WTC11 (cell line): ENCODE measurements at regions not wholly inside any gene's neighbourhood (a gene's known extent, or its start where the extent isn't known, plus 50 kb on each side); places are given as distances from the start of the nearest gene placed in this dataset.

ENCODE experiments used
- ATAC-seq: fragments of 200-7000 bp; cut with Tn5 transposase; 2 replicates; pipeline ENCODE4 v1.10.0; 2021; ENCODE audit warnings: mild to moderate bottlenecking, moderate library complexity
- CTCF ChIA-PET: fragments of 300-600 bp; sonication (Branson Sonifier 250); formaldehyde crosslinking; loops from one replicate; lab custom pipeline; 2021; ENCODE audit warnings: antibody characterized with exemption; lab: Charles Lee
- POLR2A ChIA-PET: fragments of 350-600 bp; sonication (Branson Sonifier 250); formaldehyde crosslinking; loops from one replicate; lab custom pipeline; 2021; ENCODE audit warnings: antibody characterized with exemption; lab: Charles Lee
- DNase-seq: peaks from one replicate; pipeline ENCODE4 v3.0.0; 2021; ENCODE audit warnings: low spot score
- H3K27ac Mint-ChIP-seq: 2 replicates; pipeline ENCODE4 v1.8.0; 2021; ENCODE audit warnings: mixed read lengths
- H3K27me3 Mint-ChIP-seq: 2 replicates; pipeline ENCODE4 v1.8.0; 2021; ENCODE audit warnings: low read depth, mild to moderate bottlenecking, moderate library complexity, mixed read lengths
- H3K36me3 Mint-ChIP-seq: 2 replicates; pipeline ENCODE4 v1.8.0; 2021; ENCODE audit warnings: mixed read lengths
- H3K4me1 Mint-ChIP-seq: 2 replicates; pipeline ENCODE4 v1.8.0; 2022; ENCODE audit warnings: mixed read lengths
- H3K4me3 Mint-ChIP-seq: 2 replicates; pipeline ENCODE4 v1.8.0; 2021; ENCODE audit warnings: mild to moderate bottlenecking, moderate library complexity, mixed read lengths
- H3K9me3 Mint-ChIP-seq: 2 replicates; pipeline ENCODE4 v1.8.0; 2021; ENCODE audit warnings: mixed read lengths
- AR ChIP-seq: fragments of 250-450 bp; sonication (Bioruptor Pico); IDR thresholded peaks from 2 replicates; pipeline ENCODE4 v1.9.0; 2021; ENCODE audit warnings: mild to moderate bottlenecking
- ATF6 ChIP-seq: sonication (generic); formaldehyde crosslinking; IDR thresholded peaks from 2 replicates; pipeline ENCODE4 v1.8.1; 2023; ENCODE audit warnings: mild to moderate bottlenecking, missing genetic modification reagents
- CTCF ChIP-seq: fragments of 200-600 bp; IDR thresholded peaks from 2 replicates; pipeline ENCODE4 v1.8.0; 2022; ENCODE audit warnings: antibody characterized with exemption
- ESRRA ChIP-seq: sonication (generic); formaldehyde crosslinking; IDR thresholded peaks from 2 replicates; pipeline ENCODE4 v1.8.1; 2022; ENCODE audit warnings: mild to moderate bottlenecking, missing genetic modification reagents, borderline replicate concordance
- FOXJ3 ChIP-seq: sonication (generic); formaldehyde crosslinking; IDR thresholded peaks from 2 replicates; pipeline ENCODE4 v1.9.0; 2021; ENCODE audit warnings: missing genetic modification reagents, mild to moderate bottlenecking, borderline replicate concordance
- FOXK1 ChIP-seq: sonication (generic); formaldehyde crosslinking; IDR thresholded peaks from 2 replicates; pipeline ENCODE4 v1.8.0; 2022; ENCODE audit warnings: mild to moderate bottlenecking, moderate library complexity, missing genetic modification reagents
- HMGXB4 ChIP-seq: sonication (generic); formaldehyde crosslinking; IDR thresholded peaks from 2 replicates; pipeline ENCODE4 v1.8.1; 2023; ENCODE audit warnings: mild to moderate bottlenecking, moderate library complexity, missing genetic modification reagents
- JAZF1 ChIP-seq: fragments of 250-450 bp; sonication (Bioruptor Pico); IDR thresholded peaks from 2 replicates; pipeline ENCODE4 v1.9.0; 2021; ENCODE audit warnings: moderate library complexity, mild to moderate bottlenecking, inconsistent platforms
- MAX ChIP-seq: sonication (generic); formaldehyde crosslinking; IDR thresholded peaks from 2 replicates; pipeline ENCODE4 v1.8.0; 2022; ENCODE audit warnings: mild to moderate bottlenecking, missing genetic modification reagents
- MXD4 ChIP-seq: fragments of 250-450 bp; sonication (Bioruptor Pico); IDR thresholded peaks from 2 replicates; pipeline ENCODE4 v1.8.0; 2021; ENCODE audit warnings: mild to moderate bottlenecking, moderate library complexity, borderline replicate concordance
- RELA ChIP-seq: sonication (generic); formaldehyde crosslinking; IDR thresholded peaks from 2 replicates; pipeline ENCODE4 v1.8.1; 2022; ENCODE audit warnings: missing genetic modification reagents, mild to moderate bottlenecking, borderline replicate concordance
- SMAD3 ChIP-seq: sonication (generic); formaldehyde crosslinking; IDR thresholded peaks from 2 replicates; pipeline ENCODE4 v1.8.0; 2022; ENCODE audit warnings: missing genetic modification reagents, mild to moderate bottlenecking, borderline replicate concordance
- STAT6 ChIP-seq: sonication (generic); formaldehyde crosslinking; conservative IDR thresholded peaks from 2 replicates; pipeline ENCODE4 v1.8.1; 2023; ENCODE audit warnings: mild to moderate bottlenecking, low read depth, missing genetic modification reagents, moderate library complexity
- USF1 ChIP-seq: sonication (generic); formaldehyde crosslinking; IDR thresholded peaks from 2 replicates; pipeline ENCODE4 v1.8.0; 2022; ENCODE audit warnings: mild to moderate bottlenecking, missing genetic modification reagents
- ZNF232 ChIP-seq: sonication (generic); formaldehyde crosslinking; IDR thresholded peaks from 2 replicates; pipeline ENCODE4 v1.8.0; 2022; ENCODE audit warnings: mild to moderate bottlenecking, missing genetic modification reagents
- TF ChIP-seq, protein P1 (sequence below): sonication (generic); formaldehyde crosslinking; IDR thresholded peaks from 2 replicates; pipeline ENCODE4 v1.8.1; 2022; ENCODE audit warnings: mild to moderate bottlenecking, moderate library complexity, missing genetic modification reagents
- TF ChIP-seq, protein P2 (sequence below): sonication (generic); formaldehyde crosslinking; IDR thresholded peaks from 2 replicates; pipeline ENCODE4 v1.8.0; 2023; ENCODE audit warnings: missing genetic modification reagents, mild to moderate bottlenecking, borderline replicate concordance
- TF ChIP-seq, protein P3 (sequence below): fragments of 250-450 bp; sonication (Bioruptor Pico); IDR thresholded peaks from 2 replicates; pipeline ENCODE4 v2.1.2; 2022; ENCODE audit warnings: mild to moderate bottlenecking, moderate library complexity

GRCh38 chr2:217138284-217138683 lies 278.4 kb upstream of the TNP1 start:
- no peaks in the 10 kb centered on the region for H3K4me1 Mint-ChIP-seq
- H3K4me3 Mint-ChIP-seq = no peak overlapping the region
- no peak for ATAC-seq
- no peaks in the 10 kb centered on the region; the same call in 1 of the 2 replicates for H3K27me3 Mint-ChIP-seq
- H3K27ac Mint-ChIP-seq = no peak overlapping the region
- peaks cover 32% of the 10 kb centered on the region for H3K36me3 Mint-ChIP-seq
- no peak for DNase-seq
- H3K9me3 Mint-ChIP-seq = peaks cover 65% of the 10 kb centered on the region
- ChIA-PET CTCF (no interaction called here), POLR2A (no interaction called here)
- TF ChIP-seq MAX (CRISPR knock-in tag) = no peak
- TF ChIP-seq RELA = no peak
- TF ChIP-seq CTCF = no peak
- no peak for TF ChIP-seq FOXJ3
- TF ChIP-seq ESRRA = no peak
- TF ChIP-seq, protein P1, sequence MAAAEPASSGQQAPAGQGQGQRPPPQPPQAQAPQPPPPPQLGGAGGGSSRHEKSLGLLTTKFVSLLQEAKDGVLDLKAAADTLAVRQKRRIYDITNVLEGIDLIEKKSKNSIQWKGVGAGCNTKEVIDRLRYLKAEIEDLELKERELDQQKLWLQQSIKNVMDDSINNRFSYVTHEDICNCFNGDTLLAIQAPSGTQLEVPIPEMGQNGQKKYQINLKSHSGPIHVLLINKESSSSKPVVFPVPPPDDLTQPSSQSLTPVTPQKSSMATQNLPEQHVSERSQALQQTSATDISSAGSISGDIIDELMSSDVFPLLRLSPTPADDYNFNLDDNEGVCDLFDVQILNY (CRISPR knock-in tag) = no peak
- TF ChIP-seq ZNF232 (CRISPR knock-in tag) = no peak
- no peak for TF ChIP-seq STAT6 (CRISPR knock-in tag)
- TF ChIP-seq AR = no peak
- TF ChIP-seq JAZF1 = no peak
- TF ChIP-seq, protein P2, sequence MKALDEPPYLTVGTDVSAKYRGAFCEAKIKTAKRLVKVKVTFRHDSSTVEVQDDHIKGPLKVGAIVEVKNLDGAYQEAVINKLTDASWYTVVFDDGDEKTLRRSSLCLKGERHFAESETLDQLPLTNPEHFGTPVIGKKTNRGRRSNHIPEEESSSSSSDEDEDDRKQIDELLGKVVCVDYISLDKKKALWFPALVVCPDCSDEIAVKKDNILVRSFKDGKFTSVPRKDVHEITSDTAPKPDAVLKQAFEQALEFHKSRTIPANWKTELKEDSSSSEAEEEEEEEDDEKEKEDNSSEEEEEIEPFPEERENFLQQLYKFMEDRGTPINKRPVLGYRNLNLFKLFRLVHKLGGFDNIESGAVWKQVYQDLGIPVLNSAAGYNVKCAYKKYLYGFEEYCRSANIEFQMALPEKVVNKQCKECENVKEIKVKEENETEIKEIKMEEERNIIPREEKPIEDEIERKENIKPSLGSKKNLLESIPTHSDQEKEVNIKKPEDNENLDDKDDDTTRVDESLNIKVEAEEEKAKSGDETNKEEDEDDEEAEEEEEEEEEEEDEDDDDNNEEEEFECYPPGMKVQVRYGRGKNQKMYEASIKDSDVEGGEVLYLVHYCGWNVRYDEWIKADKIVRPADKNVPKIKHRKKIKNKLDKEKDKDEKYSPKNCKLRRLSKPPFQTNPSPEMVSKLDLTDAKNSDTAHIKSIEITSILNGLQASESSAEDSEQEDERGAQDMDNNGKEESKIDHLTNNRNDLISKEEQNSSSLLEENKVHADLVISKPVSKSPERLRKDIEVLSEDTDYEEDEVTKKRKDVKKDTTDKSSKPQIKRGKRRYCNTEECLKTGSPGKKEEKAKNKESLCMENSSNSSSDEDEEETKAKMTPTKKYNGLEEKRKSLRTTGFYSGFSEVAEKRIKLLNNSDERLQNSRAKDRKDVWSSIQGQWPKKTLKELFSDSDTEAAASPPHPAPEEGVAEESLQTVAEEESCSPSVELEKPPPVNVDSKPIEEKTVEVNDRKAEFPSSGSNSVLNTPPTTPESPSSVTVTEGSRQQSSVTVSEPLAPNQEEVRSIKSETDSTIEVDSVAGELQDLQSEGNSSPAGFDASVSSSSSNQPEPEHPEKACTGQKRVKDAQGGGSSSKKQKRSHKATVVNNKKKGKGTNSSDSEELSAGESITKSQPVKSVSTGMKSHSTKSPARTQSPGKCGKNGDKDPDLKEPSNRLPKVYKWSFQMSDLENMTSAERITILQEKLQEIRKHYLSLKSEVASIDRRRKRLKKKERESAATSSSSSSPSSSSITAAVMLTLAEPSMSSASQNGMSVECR = no peak
- no peak for TF ChIP-seq HMGXB4 (CRISPR knock-in tag)
- no peak for TF ChIP-seq FOXK1
- no peak for TF ChIP-seq ATF6
- no peak for TF ChIP-seq USF1 (CRISPR knock-in tag)
- TF ChIP-seq, protein P3, sequence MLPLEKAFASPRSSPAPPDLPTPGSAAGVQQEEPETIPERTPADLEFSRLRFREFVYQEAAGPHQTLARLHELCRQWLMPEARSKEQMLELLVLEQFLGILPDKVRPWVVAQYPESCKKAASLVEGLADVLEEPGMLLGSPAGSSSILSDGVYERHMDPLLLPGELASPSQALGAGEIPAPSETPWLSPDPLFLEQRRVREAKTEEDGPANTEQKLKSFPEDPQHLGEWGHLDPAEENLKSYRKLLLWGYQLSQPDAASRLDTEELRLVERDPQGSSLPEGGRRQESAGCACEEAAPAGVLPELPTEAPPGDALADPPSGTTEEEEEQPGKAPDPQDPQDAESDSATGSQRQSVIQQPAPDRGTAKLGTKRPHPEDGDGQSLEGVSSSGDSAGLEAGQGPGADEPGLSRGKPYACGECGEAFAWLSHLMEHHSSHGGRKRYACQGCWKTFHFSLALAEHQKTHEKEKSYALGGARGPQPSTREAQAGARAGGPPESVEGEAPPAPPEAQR (CRISPR knock-in tag) = no peak
- no peak for TF ChIP-seq MXD4 (CRISPR knock-in tag)
- TF ChIP-seq SMAD3 = no peak
